ENCODE measurements at regions not wholly inside any gene's neighbourhood (a gene's known extent, or its start where the extent isn't known, plus 50 kb on each side); places are given as distances from the start of the nearest gene placed in this dataset.

DNA sequence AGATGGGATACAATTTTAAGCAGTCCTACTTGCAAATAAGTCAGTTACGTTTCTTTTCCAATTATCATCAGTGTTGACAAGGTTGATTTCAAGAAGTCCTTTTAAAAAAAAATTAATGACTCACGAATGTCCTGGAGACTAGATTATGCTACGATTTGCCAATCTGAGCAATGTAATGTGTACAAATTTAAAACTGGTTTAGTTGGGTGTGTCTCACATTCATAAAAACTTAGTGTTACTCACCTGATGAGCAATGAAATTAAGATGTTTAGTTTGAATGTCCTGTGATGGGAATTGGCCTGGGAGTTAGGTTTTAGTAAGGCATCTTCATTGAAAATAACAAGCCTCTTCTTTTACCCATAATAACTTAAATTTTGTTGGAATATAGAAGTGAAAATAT, 136.7 kb upstream of the POF1B start:
- TF ChIP-seq, protein P1, sequence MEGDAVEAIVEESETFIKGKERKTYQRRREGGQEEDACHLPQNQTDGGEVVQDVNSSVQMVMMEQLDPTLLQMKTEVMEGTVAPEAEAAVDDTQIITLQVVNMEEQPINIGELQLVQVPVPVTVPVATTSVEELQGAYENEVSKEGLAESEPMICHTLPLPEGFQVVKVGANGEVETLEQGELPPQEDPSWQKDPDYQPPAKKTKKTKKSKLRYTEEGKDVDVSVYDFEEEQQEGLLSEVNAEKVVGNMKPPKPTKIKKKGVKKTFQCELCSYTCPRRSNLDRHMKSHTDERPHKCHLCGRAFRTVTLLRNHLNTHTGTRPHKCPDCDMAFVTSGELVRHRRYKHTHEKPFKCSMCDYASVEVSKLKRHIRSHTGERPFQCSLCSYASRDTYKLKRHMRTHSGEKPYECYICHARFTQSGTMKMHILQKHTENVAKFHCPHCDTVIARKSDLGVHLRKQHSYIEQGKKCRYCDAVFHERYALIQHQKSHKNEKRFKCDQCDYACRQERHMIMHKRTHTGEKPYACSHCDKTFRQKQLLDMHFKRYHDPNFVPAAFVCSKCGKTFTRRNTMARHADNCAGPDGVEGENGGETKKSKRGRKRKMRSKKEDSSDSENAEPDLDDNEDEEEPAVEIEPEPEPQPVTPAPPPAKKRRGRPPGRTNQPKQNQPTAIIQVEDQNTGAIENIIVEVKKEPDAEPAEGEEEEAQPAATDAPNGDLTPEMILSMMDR (IDR thresholded peaks at IDR 0.05) = no peak
- no peak for TF ChIP-seq POLR2A (IDR thresholded peaks at IDR 0.05)

All from uterus (tissue), 2 donors.